T-cell (primary cell): ENCODE measurements at regions not wholly inside any gene's neighbourhood (a gene's known extent, or its start where the extent isn't known, plus 50 kb on each side); places are given as distances from the start of the nearest gene placed in this dataset.

ENCODE experiments used
- ATAC-seq, 4 experiments: fragments of 200-7000 bp in 3 of 4; fragments of 150-1000 bp in 1 of 4; cut with Tn5 transposase; replicated peaks in 1 of 4; 1 replicate in 3 of 4; 2 replicates in 1 of 4; pipeline ENCODE4 v1.10.0; 2021; ENCODE audit warnings: moderate library complexity in 3 of 4, mild to moderate bottlenecking in 2 of 4, moderate number of reproducible peaks in 1 of 4
- CTCF ChIA-PET, 2 donors: fragments of 300-600 bp; sonication (Branson Sonifier 250); formaldehyde crosslinking; loops; one replicate each; lab custom pipeline; 2022; ENCODE audit warnings: antibody characterized with exemption in 2 of 2; lab: Charles Lee
- POLR2A ChIA-PET, 2 donors: fragments of 300-600 bp; sonication (Branson Sonifier 250); formaldehyde crosslinking; loops; one replicate each; lab custom pipeline; 2022; ENCODE audit warnings: antibody characterized with exemption in 2 of 2; lab: Charles Lee
- DNase-seq, 35 experiments: peaks; one replicate each; pipeline versions ENCODE4 v3.0.0 to v3.0.0-alpha.2; 2013 to 2023
- H3K27ac ChIP-seq: one replicate; pipeline ENCODE4 v1.5.1; 2013; ENCODE audit warnings: low read length
- H3K27me3 ChIP-seq, 2 experiments: replicated peaks in 1 of 2; 1 replicate in 1 of 2; 2 replicates in 1 of 2; pipeline versions ENCODE4 v1.6.1 to v1.7.0; 2013; ENCODE audit warnings: low read length in 1 of 2, mixed read lengths in 1 of 2; ENCODE audit not compliant: control insufficient read depth in 2 of 2, insufficient read depth in 2 of 2; ENCODE audit errors: extremely low read depth in 1 of 2
- H3K36me3 ChIP-seq, 2 donors: 1 replicate in 1 of 2; 2 replicates in 1 of 2; pipeline versions ENCODE4 v1.6.1 to v1.7.0; 2013; ENCODE audit warnings: low read length in 1 of 2; ENCODE audit not compliant: control insufficient read depth in 2 of 2, insufficient read depth in 1 of 2; ENCODE audit errors: extremely low read depth in 1 of 2
- H3K4me1 ChIP-seq, 2 experiments: 1 replicate in 1 of 2; 2 replicates in 1 of 2; pipeline versions ENCODE4 v1.6.1 to v1.7.0; 2013; ENCODE audit warnings: low read length in 2 of 2, mixed read lengths in 1 of 2; ENCODE audit not compliant: insufficient read depth in 2 of 2, control insufficient read depth in 1 of 2; ENCODE audit errors: extremely low read depth in 1 of 2
- H3K4me3 ChIP-seq, 2 donors: 1 replicate in 1 of 2; 2 replicates in 1 of 2; pipeline versions ENCODE4 v1.5.1 to v1.7.0; 2013; ENCODE audit warnings: mild to moderate bottlenecking in 2 of 2, low read length in 1 of 2, moderate library complexity in 1 of 2; ENCODE audit not compliant: control insufficient read depth in 1 of 2; ENCODE audit errors: extremely low read depth in 1 of 2
- H3K9me3 ChIP-seq: 2 replicates; pipeline ENCODE4 v1.7.0; 2013
- H3K27ac Mint-ChIP-seq, 2 donors: one replicate each; pipeline ENCODE4 v1.8.0; 2020 to 2021; ENCODE audit warnings: mild to moderate bottlenecking in 2 of 2, mixed read lengths in 2 of 2
- H3K27me3 Mint-ChIP-seq, 2 donors: one replicate each; pipeline ENCODE4 v1.8.0; 2021 to 2022; ENCODE audit warnings: mixed read lengths in 2 of 2
- H3K36me3 Mint-ChIP-seq: one replicate; pipeline ENCODE4 v1.8.0; 2021; ENCODE audit warnings: mixed read lengths
- H3K4me1 Mint-ChIP-seq, 3 donors: one replicate each; pipeline ENCODE4 v1.8.0; 2020 to 2022; ENCODE audit warnings: mixed read lengths in 3 of 3, mild to moderate bottlenecking in 1 of 3
- H3K4me3 Mint-ChIP-seq, 3 donors: one replicate each; pipeline ENCODE4 v1.8.0; 2020 to 2022; ENCODE audit warnings: mild to moderate bottlenecking in 3 of 3, mixed read lengths in 3 of 3, moderate library complexity in 3 of 3
- H3K9me3 Mint-ChIP-seq, 3 donors: one replicate each; pipeline ENCODE4 v1.8.0; 2020 to 2022; ENCODE audit warnings: mixed read lengths in 3 of 3
- WGBS: methylation state at CpG from one replicate; pipeline ENCODE4 v1.1.5; 2013; ENCODE audit warnings: missing lambda C conversion rate; ENCODE audit not compliant: insufficient coverage; 5-methylcytosine and 5-hydroxymethylcytosine counted together

- Mint-ChIP-seq H3K9me3 (peaks cover 7 to 21% (median 15%) of the 10 kb centered on the region in 3 donors), H3K27me3 (no peaks in the 10 kb centered on the region), H3K4me1 (no peaks in the 10 kb centered on the region), H3K27ac (no peak overlapping the region), H3K36me3 (no peaks in the 10 kb centered on the region), H3K4me3 (no peak overlapping the region)
- no peak for ATAC-seq
- DNase-seq: no peak
- H3K4me3 ChIP-seq: no peak overlapping the region
- no peaks in the 10 kb centered on the region for H3K27me3 ChIP-seq
- H3K36me3 ChIP-seq: no peaks in the 10 kb centered on the region
- POLR2A ChIA-PET: no interaction called here
- WGBS: no CpG with 5 or more reads among the region's 1 CpG
- no peaks in the 10 kb centered on the region for H3K9me3 ChIP-seq
- CTCF ChIA-PET: no interaction called here
- H3K27ac ChIP-seq: no peak overlapping the region
- no peaks in the 10 kb centered on the region for H3K4me1 ChIP-seq
Observed at GRCh38 chr6:93592417-93592816, 173.1 kb upstream of the EPHA7 start.

- H3K9me3 ChIP-seq: no peaks in the 10 kb centered on the region
- ChIA-PET CTCF (no interaction called here), POLR2A (no interaction called here)
- no peaks in the 10 kb centered on the region for H3K4me1 Mint-ChIP-seq
- no peak overlapping the region for H3K27ac ChIP-seq
- DNase-seq (no peak), ATAC-seq (no peak)
- H3K4me1 ChIP-seq: no peaks in the 10 kb centered on the region
- H3K36me3 Mint-ChIP-seq: no peaks in the 10 kb centered on the region
- no CpG with 5 or more reads among the region's 1 CpG for WGBS
- no peak overlapping the region for H3K4me3 ChIP-seq
- no peaks in the 10 kb centered on the region for H3K36me3 ChIP-seq
- H3K27me3 Mint-ChIP-seq: no peaks in the 10 kb centered on the region
- no peak overlapping the region for H3K4me3 Mint-ChIP-seq
- H3K27me3 ChIP-seq: no peaks in the 10 kb centered on the region
- peaks cover 11 to 19% (median 16%) of the 10 kb centered on the region in 3 donors for H3K9me3 Mint-ChIP-seq
- H3K27ac Mint-ChIP-seq: no peak overlapping the region
Observed at GRCh38 chr6:93586306-93586705, 166.9 kb upstream of the EPHA7 start.

- no peak overlapping the region for H3K27ac Mint-ChIP-seq
- Histone ChIP-seq H3K4me1 (no peaks in the 10 kb centered on the region), H3K9me3 (no peaks in the 10 kb centered on the region), H3K27me3 (no peaks in the 10 kb centered on the region), H3K4me3 (no peak overlapping the region), H3K36me3 (no peaks in the 10 kb centered on the region), H3K27ac (no peak overlapping the region)
- ChIA-PET POLR2A (interaction anchor here in 1 of 2 donors (0.7 kb wide), 1 partner anchor 419 kb away, joined by 3 read pairs; no protein-coding TSS in a partner anchor), CTCF (no interaction called here)
- H3K4me3 Mint-ChIP-seq: no peak overlapping the region
- peaks cover 6 to 14% (median 13%) of the 10 kb centered on the region in 3 donors for H3K9me3 Mint-ChIP-seq
- DNase-seq (no peak), ATAC-seq (no peak)
- no peaks in the 10 kb centered on the region for H3K4me1 Mint-ChIP-seq
- no peaks in the 10 kb centered on the region for H3K36me3 Mint-ChIP-seq
- no peaks in the 10 kb centered on the region for H3K27me3 Mint-ChIP-seq
Observed at GRCh38 chr6:93584300-93584699, 164.9 kb upstream of the EPHA7 start.

GRCh38 chr6:93581371-93581770 lies 162.0 kb upstream of the EPHA7 start:
- H3K4me3 Mint-ChIP-seq: no peak overlapping the region
- Histone ChIP-seq H3K36me3 (no peaks in the 10 kb centered on the region), H3K27ac (no peak overlapping the region), H3K9me3 (no peaks in the 10 kb centered on the region), H3K27me3 (no peaks in the 10 kb centered on the region), H3K4me1 (no peaks in the 10 kb centered on the region), H3K4me3 (no peak overlapping the region)
- no peaks in the 10 kb centered on the region for H3K27me3 Mint-ChIP-seq
- peaks cover 5 to 10% (median 10%) of the 10 kb centered on the region in 3 donors for H3K9me3 Mint-ChIP-seq
- ATAC-seq (no peak), DNase-seq (no peak)
- H3K36me3 Mint-ChIP-seq: no peaks in the 10 kb centered on the region
- 74% methylated on average over 2 of the region's 4 CpGs for WGBS
- no peaks in the 10 kb centered on the region for H3K4me1 Mint-ChIP-seq
- ChIA-PET CTCF (no interaction called here), POLR2A (no interaction called here)
- H3K27ac Mint-ChIP-seq: no peak overlapping the region

GRCh38 chr6:93580446-93580845 lies 161.1 kb upstream of the EPHA7 start:
- H3K9me3 ChIP-seq: no peaks in the 10 kb centered on the region
- no peak overlapping the region for H3K4me3 ChIP-seq
- H3K27ac Mint-ChIP-seq: no peak overlapping the region
- no peaks in the 10 kb centered on the region for H3K4me1 ChIP-seq
- H3K36me3 ChIP-seq: no peaks in the 10 kb centered on the region
- WGBS: 20% methylated on average over 1 of the region's 2 CpGs
- no peaks in the 10 kb centered on the region for H3K27me3 Mint-ChIP-seq
- DNase-seq (no peak), ATAC-seq (no peak)
- no peak overlapping the region for H3K27ac ChIP-seq
- POLR2A ChIA-PET: interaction anchor here in 1 of 2 donors (0.6 kb wide), 1 partner anchor 92 kb away, joined by 5 read pairs; no protein-coding TSS in a partner anchor
- H3K27me3 ChIP-seq: no peaks in the 10 kb centered on the region
- CTCF ChIA-PET: no interaction called here
- H3K4me3 Mint-ChIP-seq: no peak overlapping the region
- H3K9me3 Mint-ChIP-seq: peaks cover 2% of the 10 kb centered on the region in 3 donors
- no peaks in the 10 kb centered on the region for H3K4me1 Mint-ChIP-seq
- no peaks in the 10 kb centered on the region for H3K36me3 Mint-ChIP-seq

GRCh38 chr6:93575495-93576267 lies 156.3 kb upstream of the EPHA7 start:
- H3K4me1 ChIP-seq: no peaks in the 10 kb centered on the region
- no peaks in the 10 kb centered on the region for H3K9me3 ChIP-seq
- Mint-ChIP-seq H3K4me1 (no peaks in the 10 kb centered on the region), H3K27me3 (no peaks in the 10 kb centered on the region), H3K27ac (no peak overlapping the region), H3K36me3 (no peaks in the 10 kb centered on the region), H3K4me3 (no peak overlapping the region), H3K9me3 (peaks cover 0 to 8% (median 3%) of the 10 kb centered on the region in 3 donors)
- H3K36me3 ChIP-seq: no peaks in the 10 kb centered on the region
- no CpG with 5 or more reads among the region's 3 CpGs for WGBS
- H3K27ac ChIP-seq: no peak overlapping the region
- no peaks in the 10 kb centered on the region for H3K27me3 ChIP-seq
- ATAC-seq (no peak), DNase-seq (no peak)
- POLR2A ChIA-PET: no interaction called here
- no peak overlapping the region for H3K4me3 ChIP-seq
- CTCF ChIA-PET: interaction anchor here in 1 of 2 donors (0.6 kb wide), 1 partner anchor 600 kb away, joined by 5 read pairs; no protein-coding TSS in a partner anchor
